ENCODE measurements at regions not wholly inside any gene's neighbourhood (a gene's known extent, or its start where the extent isn't known, plus 50 kb on each side); places are given as distances from the start of the nearest gene placed in this dataset.

DNA sequence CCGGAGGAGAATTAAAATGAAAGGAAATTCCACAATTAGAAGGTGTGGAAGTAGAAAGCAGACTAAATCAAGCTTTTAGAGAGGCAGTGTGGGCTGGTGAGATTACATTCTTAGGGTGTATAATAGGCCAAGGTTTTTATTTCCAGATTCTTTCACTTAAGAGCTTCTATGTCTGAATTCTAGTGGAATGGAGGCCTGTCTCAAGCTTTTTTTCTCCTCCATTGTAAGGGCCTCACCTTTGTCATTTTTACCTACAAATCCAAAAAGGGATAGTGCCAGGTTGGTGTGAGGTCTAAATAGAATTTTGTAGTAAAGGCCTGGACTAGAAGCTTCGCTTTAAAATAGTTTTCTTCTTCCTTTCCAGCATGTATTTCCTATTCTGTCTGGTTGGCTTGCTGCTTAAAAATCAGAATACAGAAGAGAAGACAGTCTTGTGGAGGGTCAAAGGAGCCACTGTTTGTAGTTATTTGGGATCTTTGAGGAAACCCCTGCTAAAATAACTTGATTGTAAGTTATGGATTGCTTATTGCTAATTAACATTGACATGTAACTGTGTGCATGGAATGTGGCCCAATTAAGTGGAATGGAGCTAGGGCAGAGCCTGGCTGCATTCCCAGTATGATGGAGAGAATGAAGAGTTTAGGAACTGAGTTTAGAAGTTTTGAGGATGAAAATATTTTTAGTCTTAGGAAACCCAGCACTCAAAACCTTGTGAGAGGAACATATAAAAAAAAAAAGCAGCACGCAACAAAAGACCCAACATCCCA, 162.5 kb upstream of the B3GALT2 start:
- TF ChIP-seq, protein P1, sequence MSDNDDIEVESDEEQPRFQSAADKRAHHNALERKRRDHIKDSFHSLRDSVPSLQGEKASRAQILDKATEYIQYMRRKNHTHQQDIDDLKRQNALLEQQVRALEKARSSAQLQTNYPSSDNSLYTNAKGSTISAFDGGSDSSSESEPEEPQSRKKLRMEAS (IDR thresholded peaks at IDR 0.05), result no peak
- TF ChIP-seq EZH2 (IDR thresholded peaks at IDR 0.05) (no peak), ELF1 (IDR thresholded peaks at IDR 0.05; ENCODE audit: borderline replicate concordance, low read depth) (no peak), SP1 (IDR thresholded peaks at IDR 0.05; ENCODE audit: low read depth) (no peak), SIN3A (IDR thresholded peaks at IDR 0.05; ENCODE audit: low read depth) (no peak), TCF7L2 (IDR thresholded peaks at IDR 0.05; ENCODE audit: borderline replicate concordance, extremely low read depth, insufficient read depth, insufficient read length) (no peak), FOSL1 (IDR thresholded peaks at IDR 0.05; ENCODE audit: low read depth) (no peak), EZH2phosphoT487 (IDR thresholded peaks at IDR 0.05; ENCODE audit: borderline replicate concordance) (no peak), ZNF274 (IDR thresholded peaks at IDR 0.05; ENCODE audit: low read depth, low read length) (no peak), CBX3 (IDR thresholded peaks at IDR 0.05; ENCODE audit: low read depth) (no peak), ZFX (IDR thresholded peaks at IDR 0.05) (no peak), JUND (IDR thresholded peaks at IDR 0.05) (no peak), EGR1 (IDR thresholded peaks at IDR 0.05; ENCODE audit: low read depth) (no peak), POLR2AphosphoS5 (IDR thresholded peaks at IDR 0.05; ENCODE audit: low read depth, low read length) (no peak)
- TF ChIP-seq, protein P2, sequence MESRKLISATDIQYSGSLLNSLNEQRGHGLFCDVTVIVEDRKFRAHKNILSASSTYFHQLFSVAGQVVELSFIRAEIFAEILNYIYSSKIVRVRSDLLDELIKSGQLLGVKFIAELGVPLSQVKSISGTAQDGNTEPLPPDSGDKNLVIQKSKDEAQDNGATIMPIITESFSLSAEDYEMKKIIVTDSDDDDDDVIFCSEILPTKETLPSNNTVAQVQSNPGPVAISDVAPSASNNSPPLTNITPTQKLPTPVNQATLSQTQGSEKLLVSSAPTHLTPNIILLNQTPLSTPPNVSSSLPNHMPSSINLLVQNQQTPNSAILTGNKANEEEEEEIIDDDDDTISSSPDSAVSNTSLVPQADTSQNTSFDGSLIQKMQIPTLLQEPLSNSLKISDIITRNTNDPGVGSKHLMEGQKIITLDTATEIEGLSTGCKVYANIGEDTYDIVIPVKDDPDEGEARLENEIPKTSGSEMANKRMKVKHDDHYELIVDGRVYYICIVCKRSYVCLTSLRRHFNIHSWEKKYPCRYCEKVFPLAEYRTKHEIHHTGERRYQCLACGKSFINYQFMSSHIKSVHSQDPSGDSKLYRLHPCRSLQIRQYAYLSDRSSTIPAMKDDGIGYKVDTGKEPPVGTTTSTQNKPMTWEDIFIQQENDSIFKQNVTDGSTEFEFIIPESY (IDR thresholded peaks at IDR 0.05; ENCODE audit: extremely low read depth, insufficient replicate concordance, low read length), result no peak
- TF ChIP-seq, protein P3, sequence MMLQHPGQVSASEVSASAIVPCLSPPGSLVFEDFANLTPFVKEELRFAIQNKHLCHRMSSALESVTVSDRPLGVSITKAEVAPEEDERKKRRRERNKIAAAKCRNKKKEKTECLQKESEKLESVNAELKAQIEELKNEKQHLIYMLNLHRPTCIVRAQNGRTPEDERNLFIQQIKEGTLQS (IDR thresholded peaks at IDR 0.05), result no peak
- H4K20me1 ChIP-seq (ENCODE audit: insufficient read depth), result no peaks in the 10 kb centered on the region
- H3K79me2 ChIP-seq (ENCODE audit: insufficient read depth, low read length), result no peaks in the 10 kb centered on the region
- 0 out of 4 replicates have a peak, but pooled peaks cover 0 to 1% of the 10 kb centered on the region in 2 experiments for H3K4me1 ChIP-seq (ENCODE audit: control insufficient read depth in 1 of 2, insufficient read depth in 2 of 2, low read length in 2 of 2)
- no peaks in the 10 kb centered on the region for H3K9me3 ChIP-seq (ENCODE audit: control insufficient read depth in 1 of 2, insufficient read depth in 1 of 2, low read depth in 1 of 2, low read length in 2 of 2)
- intact Hi-C loops (cut with micrococcal nuclease), result no loop called here
- RAD21 ChIA-PET (ENCODE audit: low non-redundant PET in 1 of 2, low total read pairs in 2 of 2, uncharacterized antibody in 2 of 2, unreplicated experiment in 2 of 2), result no interaction called here
- no TSS peak for BruUV-seq (replicated peaks)
- H3K9me2 ChIP-seq (ENCODE audit: insufficient read depth), result no peaks in the 10 kb centered on the region
- no peaks in the 10 kb centered on the region for H3K27me3 ChIP-seq (ENCODE audit: insufficient read depth, low read length)
- no peak overlapping the region for H3K9ac ChIP-seq (ENCODE audit: low read length)
- POLR2A ChIA-PET, result no interaction called here
- ATAC-seq (no peak), DNase-seq (ENCODE audit: low read depth, low spot score) (no peak)
- no peak overlapping the region for H2AFZ ChIP-seq (ENCODE audit: low read depth, low read length, poor library complexity, severe bottlenecking)
- H3K27ac ChIP-seq (ENCODE audit: low read depth, low read length), result no peak overlapping the region
- H3K4me3 ChIP-seq (replicated peaks in 1 of 2; ENCODE audit: low read depth in 1 of 2, low read length in 2 of 2), result no peak overlapping the region
- CTCF ChIA-PET, result no interaction called here
- H3K4me2 ChIP-seq (ENCODE audit: low read length), result no peak overlapping the region
- no peaks in the 10 kb centered on the region for H3K36me3 ChIP-seq (ENCODE audit: control insufficient read depth in 1 of 2, insufficient read depth in 2 of 2, low read length in 2 of 2)

Data from HCT116 (cell line).